K562 (cell line): ENCODE measurements at regions not wholly inside any gene's neighbourhood (a gene's known extent, or its start where the extent isn't known, plus 50 kb on each side); places are given as distances from the start of the nearest gene placed in this dataset.
A peak's percentile ranks its signal among the peaks of the same experiment; 100 is the strongest.

Source experiments
- BRF1 ChIP-seq: IDR thresholded peaks from 3 replicates; pipeline ENCODE4 v1.6.1; 2011; ENCODE audit warnings: borderline replicate concordance, mild to moderate bottlenecking; ENCODE audit not compliant: insufficient read length; ENCODE audit errors: extremely low read depth
- CBFA2T2 ChIP-seq: fragments of 450-650 bp; conservative IDR thresholded peaks from 2 replicates; pipeline ENCODE4 v1.6.1; 2017; ENCODE audit warnings: mild to moderate bottlenecking
- HCFC1 ChIP-seq: IDR thresholded peaks from 2 replicates; pipeline ENCODE4 v1.6.1; 2012; ENCODE audit warnings: low read depth, low read length, improper control_type of control experiment
- KAT2B ChIP-seq: IDR thresholded peaks from one replicate; pipeline ENCODE4 v1.6.1; 2012; ENCODE audit warnings: low read depth, mild to moderate bottlenecking, control low read depth, inconsistent platforms, low read length, moderate library complexity
- KLF6 ChIP-seq: fragments of 250-450 bp; sonication (Bioruptor Pico); IDR thresholded peaks from 2 replicates; pipeline ENCODE4 v1.4.0; 2020; ENCODE audit warnings: mild to moderate bottlenecking, moderate library complexity, borderline replicate concordance
- LEF1 ChIP-seq: fragments of 450-650 bp; IDR thresholded peaks from 2 replicates; pipeline ENCODE4 v1.6.1; 2016; ENCODE audit warnings: mild to moderate bottlenecking
- NEUROD1 ChIP-seq: fragments of 150-350 bp; IDR thresholded peaks from 2 replicates; pipeline ENCODE4 v1.6.1; 2014; ENCODE audit warnings: borderline replicate concordance, low read length, low read depth; ENCODE audit not compliant: partially characterized antibody
- NR4A1 ChIP-seq, 2 experiments: fragments of 250-450 bp in 1 of 2; fragments of 450-650 bp in 1 of 2; sonication (Bioruptor Pico) in 1 of 2; IDR thresholded peaks; 2 replicates each; pipeline versions ENCODE4 v1.4.0 to v1.6.1; 2016 to 2020; ENCODE audit warnings: mild to moderate bottlenecking in 2 of 2, missing compliant biosample characterization in 1 of 2, missing genetic modification characterization in 1 of 2, moderate library complexity in 1 of 2
- POLR2AphosphoS5 ChIP-seq: IDR thresholded peaks from 2 replicates; pipeline ENCODE4 v1.6.1; 2011; ENCODE audit warnings: mild to moderate bottlenecking, low read depth, low read length, moderate library complexity; ENCODE audit not compliant: control insufficient read depth, insufficient read depth
- POLR2H ChIP-seq: IDR thresholded peaks from 2 replicates; pipeline ENCODE4 v1.6.1; 2016; ENCODE audit warnings: missing genetic modification characterization, low read depth, mild to moderate bottlenecking, control low read depth, missing compliant biosample characterization, moderate library complexity
- RAD51 ChIP-seq: fragments of 450-650 bp; IDR thresholded peaks from 2 replicates; pipeline ENCODE4 v1.7.1; 2016; ENCODE audit warnings: low read depth, mild to moderate bottlenecking, borderline replicate concordance
- SLC30A9 ChIP-seq: fragments of 250-450 bp; sonication (Bioruptor Pico); IDR thresholded peaks from 2 replicates; pipeline ENCODE4 v1.8.0; 2022; ENCODE audit warnings: mild to moderate bottlenecking, moderate library complexity
- SMAD3 ChIP-seq: fragments of 450-650 bp; formaldehyde crosslinking; conservative IDR thresholded peaks from 2 replicates; pipeline ENCODE4 v1.4.0; 2020; ENCODE audit warnings: mild to moderate bottlenecking
- SMARCA4 ChIP-seq: fragments of 450-650 bp; IDR thresholded peaks from 2 replicates; pipeline ENCODE4 v1.6.1; 2016
- TFAM ChIP-seq: fragments of 250-450 bp; sonication (Bioruptor Pico); conservative IDR thresholded peaks from 2 replicates; pipeline ENCODE4 v1.5.0; 2021; ENCODE audit warnings: mild to moderate bottlenecking, moderate library complexity
- ZNF217 ChIP-seq: sonication (generic); formaldehyde crosslinking; IDR thresholded peaks from 2 replicates; pipeline ENCODE4 v1.8.0; 2022; ENCODE audit warnings: mild to moderate bottlenecking, missing genetic modification reagents
- ZZZ3 ChIP-seq: fragments of 450-650 bp; IDR thresholded peaks from 2 replicates; pipeline ENCODE4 v1.6.1; 2016; ENCODE audit warnings: antibody characterized with exemption, mild to moderate bottlenecking, moderate library complexity
- TF ChIP-seq, protein P1 (sequence below), 3 experiments: fragments of 200-800 bp in 1 of 3; fragments of 250-450 bp in 1 of 3; fragments of 450-650 bp in 1 of 3; sonication (Bioruptor Pico) in 1 of 3; sonication (Bioruptor generic) in 1 of 3; formaldehyde crosslinking in 1 of 3; IDR thresholded peaks; 2 replicates each; pipeline versions ENCODE4 v1.6.1 to v1.8.0; 2016 to 2022; ENCODE audit warnings: mild to moderate bottlenecking in 2 of 3, missing genetic modification characterization in 2 of 3, missing compliant biosample characterization in 1 of 3, moderate library complexity in 1 of 3
- TF ChIP-seq, protein P2 (sequence below): IDR thresholded peaks from 2 replicates; pipeline ENCODE4 v1.6.1; 2012; ENCODE audit warnings: low read depth, low read length, improper control_type of control experiment, borderline replicate concordance
- TF ChIP-seq, protein P3 (sequence below): fragments of 450-650 bp; formaldehyde crosslinking; IDR thresholded peaks from 2 replicates; pipeline ENCODE4 v1.4.0; 2022; ENCODE audit warnings: missing genetic modification characterization

DNA sequence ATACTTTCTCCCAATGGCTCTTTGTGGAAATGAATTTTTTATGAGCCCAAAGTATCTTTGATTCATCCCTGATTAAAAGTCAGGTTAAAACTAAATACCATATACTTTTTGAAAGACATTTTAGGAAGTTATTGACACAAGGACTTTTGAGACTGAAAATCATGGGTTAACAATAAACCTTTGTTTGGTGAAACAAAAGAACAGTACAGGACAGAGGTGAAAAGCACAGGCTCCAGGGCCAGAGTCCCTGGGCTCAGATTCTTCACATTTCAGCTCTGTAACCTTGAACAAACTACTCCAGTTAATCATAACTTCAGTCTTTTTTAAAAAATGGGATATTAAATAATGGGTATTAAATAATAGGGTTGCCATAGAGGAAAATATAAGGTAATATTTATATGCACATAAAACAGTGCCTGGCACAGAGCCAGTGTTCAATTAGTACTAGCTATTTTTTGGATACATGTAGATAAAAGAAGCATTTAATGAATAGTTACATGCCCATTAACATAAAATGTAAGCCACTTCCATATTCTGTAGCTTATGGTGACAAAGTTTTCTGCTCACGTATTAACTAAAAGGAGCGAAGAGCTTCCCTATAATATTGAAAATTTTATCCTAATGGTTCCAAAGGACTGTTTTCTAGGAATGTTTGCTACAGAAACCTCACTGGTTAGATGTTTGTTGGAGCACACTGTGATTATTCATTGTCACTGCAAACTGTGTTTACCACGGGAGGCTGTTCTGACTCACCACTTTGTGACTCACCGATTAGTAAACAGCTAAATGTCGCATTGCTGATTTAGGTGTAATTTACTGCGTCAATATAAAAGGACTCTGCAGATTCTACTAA lies 255.4 kb downstream of the DAD1 start (continued):
- TF ChIP-seq, protein P1, sequence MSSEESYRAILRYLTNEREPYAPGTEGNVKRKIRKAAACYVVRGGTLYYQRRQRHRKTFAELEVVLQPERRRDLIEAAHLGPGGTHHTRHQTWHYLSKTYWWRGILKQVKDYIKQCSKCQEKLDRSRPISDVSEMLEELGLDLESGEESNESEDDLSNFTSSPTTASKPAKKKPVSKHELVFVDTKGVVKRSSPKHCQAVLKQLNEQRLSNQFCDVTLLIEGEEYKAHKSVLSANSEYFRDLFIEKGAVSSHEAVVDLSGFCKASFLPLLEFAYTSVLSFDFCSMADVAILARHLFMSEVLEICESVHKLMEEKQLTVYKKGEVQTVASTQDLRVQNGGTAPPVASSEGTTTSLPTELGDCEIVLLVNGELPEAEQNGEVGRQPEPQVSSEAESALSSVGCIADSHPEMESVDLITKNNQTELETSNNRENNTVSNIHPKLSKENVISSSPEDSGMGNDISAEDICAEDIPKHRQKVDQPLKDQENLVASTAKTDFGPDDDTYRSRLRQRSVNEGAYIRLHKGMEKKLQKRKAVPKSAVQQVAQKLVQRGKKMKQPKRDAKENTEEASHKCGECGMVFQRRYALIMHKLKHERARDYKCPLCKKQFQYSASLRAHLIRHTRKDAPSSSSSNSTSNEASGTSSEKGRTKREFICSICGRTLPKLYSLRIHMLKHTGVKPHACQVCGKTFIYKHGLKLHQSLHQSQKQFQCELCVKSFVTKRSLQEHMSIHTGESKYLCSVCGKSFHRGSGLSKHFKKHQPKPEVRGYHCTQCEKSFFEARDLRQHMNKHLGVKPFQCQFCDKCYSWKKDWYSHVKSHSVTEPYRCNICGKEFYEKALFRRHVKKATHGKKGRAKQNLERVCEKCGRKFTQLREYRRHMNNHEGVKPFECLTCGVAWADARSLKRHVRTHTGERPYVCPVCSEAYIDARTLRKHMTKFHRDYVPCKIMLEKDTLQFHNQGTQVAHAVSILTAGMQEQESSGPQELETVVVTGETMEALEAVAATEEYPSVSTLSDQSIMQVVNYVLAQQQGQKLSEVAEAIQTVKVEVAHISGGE (CRISPR knock-in tag; IDR thresholded peaks at IDR 0.05): no peak
- TF ChIP-seq SLC30A9 (CRISPR knock-in tag) (no peak), RAD51 (no peak), KLF6 (CRISPR knock-in tag) (no peak), CBFA2T2 (no peak), TFAM (CRISPR knock-in tag) (no peak), HCFC1 (no peak), SMARCA4 (peak; percentile 90), KAT2B (no peak), ZZZ3 (no peak), SMAD3 (CRISPR knock-in tag) (no peak), NR4A1 (CRISPR knock-in tag; IDR thresholded peaks at IDR 0.05) (no peak), NR4A1 (tag; IDR thresholded peaks at IDR 0.05) (no peak), ZNF217 (CRISPR knock-in tag) (no peak), POLR2AphosphoS5 (no peak), POLR2H (tag) (no peak), LEF1 (peak; percentile 68; the same call in 1 of the 2 replicates), NEUROD1 (no peak), BRF1 (no peak)
- TF ChIP-seq, protein P2, sequence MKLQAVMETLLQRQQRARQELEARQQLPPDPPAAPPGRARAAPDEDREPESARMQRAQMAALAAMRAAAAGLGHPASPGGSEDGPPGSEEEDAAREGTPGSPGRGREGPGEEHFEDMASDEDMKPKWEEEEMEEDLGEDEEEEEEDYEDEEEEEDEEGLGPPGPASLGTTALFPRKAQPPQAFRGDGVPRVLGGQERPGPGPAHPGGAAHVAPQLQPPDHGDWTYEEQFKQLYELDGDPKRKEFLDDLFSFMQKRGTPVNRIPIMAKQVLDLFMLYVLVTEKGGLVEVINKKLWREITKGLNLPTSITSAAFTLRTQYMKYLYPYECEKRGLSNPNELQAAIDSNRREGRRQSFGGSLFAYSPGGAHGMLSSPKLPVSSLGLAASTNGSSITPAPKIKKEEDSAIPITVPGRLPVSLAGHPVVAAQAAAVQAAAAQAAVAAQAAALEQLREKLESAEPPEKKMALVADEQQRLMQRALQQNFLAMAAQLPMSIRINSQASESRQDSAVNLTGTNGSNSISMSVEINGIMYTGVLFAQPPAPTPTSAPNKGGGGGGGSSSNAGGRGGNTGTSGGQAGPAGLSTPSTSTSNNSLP: peak; percentile 66; the same call in 1 of the 2 replicates
- TF ChIP-seq, protein P3, sequence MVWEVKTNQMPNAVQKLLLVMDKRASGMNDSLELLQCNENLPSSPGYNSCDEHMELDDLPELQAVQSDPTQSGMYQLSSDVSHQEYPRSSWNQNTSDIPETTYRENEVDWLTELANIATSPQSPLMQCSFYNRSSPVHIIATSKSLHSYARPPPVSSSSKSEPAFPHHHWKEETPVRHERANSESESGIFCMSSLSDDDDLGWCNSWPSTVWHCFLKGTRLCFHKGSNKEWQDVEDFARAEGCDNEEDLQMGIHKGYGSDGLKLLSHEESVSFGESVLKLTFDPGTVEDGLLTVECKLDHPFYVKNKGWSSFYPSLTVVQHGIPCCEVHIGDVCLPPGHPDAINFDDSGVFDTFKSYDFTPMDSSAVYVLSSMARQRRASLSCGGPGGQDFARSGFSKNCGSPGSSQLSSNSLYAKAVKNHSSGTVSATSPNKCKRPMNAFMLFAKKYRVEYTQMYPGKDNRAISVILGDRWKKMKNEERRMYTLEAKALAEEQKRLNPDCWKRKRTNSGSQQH (CRISPR knock-in tag): no peak
